ENCODE measurements at regions not wholly inside any gene's neighbourhood (a gene's known extent, or its start where the extent isn't known, plus 50 kb on each side); places are given as distances from the start of the nearest gene placed in this dataset.

- TF ChIP-seq EP300 (IDR thresholded peaks at IDR 0.05; ENCODE audit: borderline replicate concordance in 1 of 2, low read depth in 2 of 2, low read length in 2 of 2) = no peak
- no peak for TF ChIP-seq CEBPB (IDR thresholded peaks at IDR 0.05; ENCODE audit: low read depth, low read length)
- TF ChIP-seq CTCF (IDR thresholded peaks at IDR 0.05; ENCODE audit: control extremely low read depth in 1 of 3, insufficient read depth in 1 of 3, low read depth in 1 of 3, low read length in 3 of 3) = no peak
- no peak for TF ChIP-seq JUND (IDR thresholded peaks at IDR 0.05; ENCODE audit: low read length)
- no peak for TF ChIP-seq RAD21 (IDR thresholded peaks at IDR 0.05 in 1 of 2, conservative IDR thresholded peaks at IDR 0.05 in 1 of 2; ENCODE audit: low read depth in 2 of 2, low read length in 2 of 2)
- no peak for TF ChIP-seq KDM1A (IDR thresholded peaks at IDR 0.05; ENCODE audit: borderline replicate concordance, low read length)
- TF ChIP-seq EZH2 (IDR thresholded peaks at IDR 0.05; ENCODE audit: low read depth, low read length, severe bottlenecking) = no peak
- TF ChIP-seq GABPA (IDR thresholded peaks at IDR 0.05; ENCODE audit: borderline replicate concordance, insufficient read depth, low read length) = no peak
- TF ChIP-seq BACH1 (IDR thresholded peaks at IDR 0.05; ENCODE audit: low read length) = no peak
- no peak for TF ChIP-seq USF2 (IDR thresholded peaks at IDR 0.05; ENCODE audit: low read length)
- no peak for TF ChIP-seq POLR2A (IDR thresholded peaks at IDR 0.05; ENCODE audit: control extremely low read depth in 1 of 2, low read depth in 2 of 2, low read length in 2 of 2)
Measured at GRCh38 chr2:36071698-36072097, 283.9 kb upstream of the CRIM1 start.

Measured in H1 (cell line).